ENCODE measurements at regions not wholly inside any gene's neighbourhood (a gene's known extent, or its start where the extent isn't known, plus 50 kb on each side); places are given as distances from the start of the nearest gene placed in this dataset.
"Not testable (repeated sequence)": the region's sequence is repeated elsewhere in the genome, so short reads cannot be mapped to it uniquely, and the experiment has no call there.

DNA sequence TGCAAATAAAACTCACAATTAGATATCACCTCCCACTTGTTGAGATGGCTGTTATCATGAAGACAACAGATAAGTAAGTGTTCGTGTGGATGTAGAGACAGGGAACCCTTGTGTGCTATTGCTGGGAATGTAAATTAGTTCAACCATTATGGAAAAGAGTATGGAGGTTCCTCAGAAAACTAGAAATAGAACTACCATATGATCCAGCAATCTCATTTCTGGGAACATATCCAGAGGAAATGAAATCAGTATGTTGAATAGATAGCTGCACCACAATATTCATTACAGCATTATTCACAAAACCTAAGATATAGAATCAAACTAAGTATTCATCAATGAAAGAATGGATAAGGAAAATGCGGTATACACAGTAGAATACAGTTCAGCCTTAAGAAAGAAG is 418.7 kb upstream of the CNTN6 start:
- no peak for DNase-seq

- no peak for DNase-seq
Measured at GRCh38 chr3:675846-676245, 417.0 kb upstream of the CNTN6 start.

GRCh38 chr3:683770-684169 is 409.1 kb upstream of the CNTN6 start:
- DNase-seq: no peak

- no peak for DNase-seq
Measured at GRCh38 chr3:690770-691169, 402.1 kb upstream of the CNTN6 start.

DNA sequence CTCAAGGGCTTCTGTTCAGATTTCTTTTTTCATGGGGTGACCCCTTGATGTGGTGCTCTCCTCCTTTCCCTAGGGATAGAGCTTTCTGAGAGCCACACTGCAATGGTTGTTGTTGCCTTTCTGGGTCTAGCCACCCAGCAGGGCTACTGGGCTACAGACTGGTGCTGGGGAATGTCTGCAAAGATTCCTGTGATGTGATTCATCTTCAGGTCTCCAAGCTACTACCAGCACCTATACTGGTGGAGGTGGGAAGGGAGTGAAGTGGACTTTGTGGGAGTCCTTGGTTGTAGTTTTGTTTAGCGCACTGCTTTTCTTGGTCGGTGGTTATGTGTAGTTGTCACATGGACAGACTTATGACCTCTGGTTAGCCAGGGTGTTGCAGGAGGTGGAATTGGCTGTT is 392.3 kb upstream of the CNTN6 start:
- DNase-seq: no peak

DNA sequence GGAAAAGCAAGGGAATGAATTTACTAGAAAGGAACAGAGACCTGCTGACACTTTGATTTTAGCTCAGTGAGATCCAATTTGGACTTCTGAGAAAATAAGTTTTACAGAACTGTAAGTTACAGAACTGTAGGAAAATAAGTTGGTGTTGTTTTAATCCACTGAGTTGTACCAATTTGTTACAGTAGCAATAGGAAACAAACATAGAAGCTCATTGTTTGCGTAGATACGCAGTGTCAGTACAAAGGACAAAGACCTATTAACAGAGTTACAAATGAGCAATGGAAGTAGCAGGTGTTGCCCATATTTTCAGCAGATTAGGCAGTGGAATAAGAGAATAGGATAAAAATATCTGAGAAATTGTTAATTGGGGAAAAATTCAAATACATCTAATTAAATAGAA is 385.8 kb upstream of the CNTN6 start:
- DNase-seq: no peak

GRCh38 chr3:713006-713621 is 379.7 kb upstream of the CNTN6 start:
- DNase-seq: no peak

DNA sequence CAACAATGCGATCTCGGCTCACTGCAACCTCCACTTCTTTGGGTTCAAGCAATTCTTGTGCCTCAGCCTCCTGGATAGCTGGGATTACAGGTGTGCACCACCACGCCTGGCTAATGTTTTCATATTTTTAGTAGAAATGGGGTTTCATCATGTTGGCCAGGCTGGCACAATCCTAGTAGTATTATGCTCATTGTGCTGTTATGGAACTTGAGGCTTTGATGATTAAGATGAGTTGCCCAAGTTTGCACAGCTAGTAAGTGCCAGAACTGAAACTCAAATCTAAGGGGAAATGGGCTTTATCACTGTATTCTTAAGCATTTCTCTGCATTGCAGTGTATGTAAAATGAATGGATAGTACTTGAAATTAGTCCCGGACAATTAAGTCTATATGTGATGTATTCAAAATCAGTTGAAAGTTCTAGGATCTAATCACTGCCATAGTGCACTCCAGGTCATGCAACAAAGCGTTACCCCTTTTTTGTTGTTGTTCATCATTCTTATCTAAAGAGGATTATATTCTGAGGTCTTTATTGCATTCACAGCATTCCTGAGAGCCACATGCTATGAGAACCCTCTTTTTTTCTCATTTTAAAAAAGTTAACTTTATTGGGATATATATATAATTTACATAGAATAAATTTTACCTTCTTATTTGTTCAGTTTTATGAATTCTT is 378.7 kb upstream of the CNTN6 start:
- no peak for DNase-seq

DNA sequence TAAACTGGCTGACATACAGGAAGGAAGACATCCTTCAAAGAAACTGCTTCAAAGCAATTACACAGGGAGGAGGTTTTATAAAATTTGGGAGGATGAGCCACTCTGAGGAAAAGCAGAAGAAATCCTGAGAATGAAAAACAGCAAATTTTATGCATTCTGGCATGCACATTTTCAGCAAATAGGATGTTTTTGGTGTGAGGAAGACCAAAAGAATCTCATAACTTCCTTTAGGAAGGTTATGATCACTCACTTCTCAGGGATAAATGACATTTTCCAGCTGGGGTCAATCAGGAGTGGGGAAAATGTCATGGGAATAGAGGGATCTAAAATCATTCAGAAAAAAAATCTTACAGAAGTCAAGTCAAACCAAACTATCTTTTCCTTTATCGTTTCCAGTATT is 371.7 kb upstream of the CNTN6 start:
- DNase-seq: no peak

- no peak for DNase-seq
Measured at GRCh38 chr3:732326-732928, 360.4 kb upstream of the CNTN6 start.

GRCh38 chr3:733313-733712 is 359.5 kb upstream of the CNTN6 start:
- DNase-seq: no peak

- DNase-seq: no peak
Measured at GRCh38 chr3:757711-758110, 335.1 kb upstream of the CNTN6 start.

DNA sequence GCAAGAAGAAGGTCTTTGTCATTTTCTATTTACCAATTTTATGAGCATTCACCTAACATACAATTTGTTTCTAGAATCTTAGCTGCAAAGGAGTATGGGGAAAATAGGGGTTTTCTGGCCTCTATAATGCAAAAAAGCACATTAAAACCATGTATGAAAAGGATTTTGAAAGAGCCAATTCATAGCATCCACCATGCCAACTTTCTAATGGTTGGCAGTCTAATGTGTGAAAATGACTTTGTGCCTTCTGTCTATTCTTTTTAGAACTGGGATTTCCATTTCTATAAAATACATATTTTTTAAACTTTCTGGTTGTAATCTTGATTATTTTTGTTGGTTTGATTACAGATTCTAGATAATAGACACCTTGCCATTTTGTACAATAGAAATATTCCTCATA is 333.7 kb upstream of the CNTN6 start:
- DNase-seq: no peak

- not testable (repeated sequence) for DNase-seq
Measured at GRCh38 chr3:773433-773832, 319.4 kb upstream of the CNTN6 start.

DNA sequence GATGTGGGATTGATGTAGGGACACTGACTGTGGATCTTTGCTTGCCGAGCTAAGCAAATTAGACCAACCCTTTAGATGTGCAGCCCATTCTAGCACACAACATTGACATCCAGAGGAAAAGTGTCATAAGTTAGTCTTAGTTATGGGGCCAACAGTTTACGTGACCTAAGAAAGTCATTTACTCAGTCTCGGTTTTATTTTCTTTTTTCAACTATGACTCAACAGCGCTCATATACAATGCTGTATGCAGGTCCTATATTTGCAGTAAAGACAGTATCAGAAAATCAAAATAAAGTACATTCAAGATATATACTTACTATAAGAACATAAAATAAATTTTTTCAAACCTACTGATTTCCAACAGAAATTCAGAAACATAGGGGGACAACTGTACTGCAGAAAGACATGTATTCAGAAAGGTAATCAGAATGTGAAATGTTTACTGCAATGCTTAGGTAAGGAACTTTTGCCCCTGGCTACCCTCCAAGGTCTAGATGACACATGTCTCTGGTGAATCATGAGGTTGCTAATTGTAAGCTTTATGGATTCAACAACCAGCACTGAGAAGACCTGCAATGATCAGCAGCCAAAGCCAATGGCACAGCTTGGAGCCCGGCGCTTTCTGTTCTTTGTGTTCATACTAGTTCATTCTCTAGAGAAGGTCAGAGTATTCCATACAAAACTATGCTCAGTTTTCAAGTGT is 317.5 kb upstream of the CNTN6 start:
- DNase-seq: no peak

DNA sequence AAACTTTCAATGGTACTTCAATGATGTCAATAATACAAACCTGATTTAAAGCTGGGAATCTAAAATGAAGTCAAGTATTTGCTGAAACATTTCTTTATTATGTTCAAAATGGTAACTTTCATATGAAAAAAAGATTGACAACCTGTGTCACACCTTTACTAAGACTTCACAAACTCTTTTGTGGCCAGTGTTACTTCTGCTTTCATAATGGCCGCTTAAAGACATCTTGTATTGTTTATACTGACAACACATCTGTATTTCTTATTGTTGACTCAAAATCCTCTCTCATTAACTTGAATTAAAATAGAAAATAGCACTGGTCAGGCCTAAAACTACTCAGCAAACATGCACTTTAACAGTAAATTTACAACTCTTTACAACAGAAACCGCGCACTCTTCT is 312.3 kb upstream of the CNTN6 start:
- DNase-seq: no peak

GRCh38 chr3:791442-791841 is 301.4 kb upstream of the CNTN6 start:
- no peak for DNase-seq

DNA sequence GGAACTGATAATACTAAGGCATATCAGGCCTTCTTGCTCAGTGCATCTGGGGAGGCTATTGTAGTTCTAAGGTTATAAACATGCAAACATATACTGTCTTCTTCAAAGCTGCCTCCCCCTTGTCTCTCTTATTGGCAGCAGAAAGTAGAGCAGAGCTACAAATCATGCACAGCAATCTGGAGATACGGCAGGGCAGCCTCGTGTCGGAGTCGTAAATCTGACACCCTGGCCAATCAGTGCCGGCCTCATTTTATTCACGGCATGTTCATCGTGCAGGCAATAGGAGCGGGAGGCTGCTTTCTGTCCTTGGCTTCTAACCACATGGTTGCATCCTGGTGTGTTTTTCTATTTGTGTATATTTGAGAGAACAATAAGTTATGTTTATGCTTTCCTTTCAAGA is 300.2 kb upstream of the CNTN6 start:
- no peak for DNase-seq

- no peak for DNase-seq
Measured at GRCh38 chr3:804211-804610, 288.6 kb upstream of the CNTN6 start.

GRCh38 chr3:805326-805725 is 287.5 kb upstream of the CNTN6 start:
- DNase-seq: no peak

- DNase-seq: no peak
Measured at GRCh38 chr3:806006-806405, 286.8 kb upstream of the CNTN6 start.

DNA sequence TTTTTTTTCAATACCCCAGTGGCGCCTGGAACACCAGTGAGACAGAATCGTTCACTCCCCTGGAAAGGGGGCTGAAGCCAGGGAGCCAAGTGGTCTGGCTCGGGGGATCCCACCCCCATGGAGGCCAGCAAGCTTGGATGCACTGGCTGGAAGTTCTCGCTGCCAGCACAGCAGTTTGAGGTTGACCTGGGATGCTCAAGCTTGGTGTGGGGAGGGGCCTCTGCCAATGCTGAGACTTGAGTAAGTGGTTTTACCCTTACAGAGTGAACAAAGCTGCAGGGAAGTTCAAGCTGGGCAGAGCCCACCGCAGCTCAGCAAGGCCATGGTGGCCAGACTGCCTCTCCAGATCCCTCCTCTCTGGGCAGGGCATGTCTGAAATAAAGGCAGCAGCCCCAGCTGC is 276.2 kb upstream of the CNTN6 start:
- DNase-seq: no peak

DNA sequence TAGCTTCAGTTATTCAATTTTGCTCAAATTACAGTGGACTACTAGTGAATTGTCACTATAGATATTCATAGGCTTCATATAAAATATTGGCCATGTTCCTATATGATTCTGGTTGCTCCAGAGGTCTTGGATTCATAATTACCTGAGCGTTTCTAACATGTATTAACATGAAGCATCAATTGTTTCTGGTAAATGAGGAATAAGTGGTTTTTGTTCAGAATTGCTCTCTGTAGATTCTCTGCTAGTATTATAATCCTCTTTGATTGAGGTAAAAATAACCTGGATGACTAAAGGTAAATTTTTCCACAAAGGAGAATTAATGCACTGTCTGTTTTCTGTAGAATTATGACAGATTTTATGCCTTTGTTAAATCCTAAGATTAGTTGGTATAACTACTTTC is 258.1 kb upstream of the CNTN6 start:
- no peak for DNase-seq

- DNase-seq: no peak
Measured at GRCh38 chr3:835096-835495, 257.7 kb upstream of the CNTN6 start.
